GM19324 (cell line): ENCODE measurements at regions not wholly inside any gene's neighbourhood (a gene's known extent, or its start where the extent isn't known, plus 50 kb on each side); places are given as distances from the start of the nearest gene placed in this dataset.
"Not testable (repeated sequence)": the region's sequence is repeated elsewhere in the genome, so short reads cannot be mapped to it uniquely, and the experiment has no call there.

ENCODE experiments used
- ATAC-seq: cut with Tn5 transposase; IDR thresholded peaks from one replicate; pipeline ENCODE4 v1.9.1; 2021; ENCODE audit warnings: mild to moderate bottlenecking, moderate library complexity; ENCODE audit not compliant: unreplicated experiment, low FRiP score

DNA sequence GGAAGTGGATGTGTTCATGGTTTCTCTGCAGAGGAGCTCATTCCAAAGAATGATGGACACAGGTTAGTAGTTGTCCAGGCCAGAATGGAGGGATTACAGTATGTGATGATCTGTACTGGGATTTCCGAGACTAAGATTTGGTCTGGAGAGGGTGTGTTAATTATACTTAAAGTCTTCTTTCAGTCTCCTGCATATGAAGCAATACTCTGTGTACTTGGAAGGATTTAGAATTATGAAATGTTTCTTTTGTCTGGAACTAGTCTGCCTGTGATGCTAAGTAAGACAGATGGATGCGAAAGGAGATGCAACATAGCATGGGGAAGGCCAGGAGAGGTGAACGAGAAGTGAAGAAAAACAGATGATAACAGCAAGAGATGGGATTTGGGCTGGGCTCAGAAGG, 305.1 kb upstream of the LYZL1 start:
- no peak for ATAC-seq

DNA sequence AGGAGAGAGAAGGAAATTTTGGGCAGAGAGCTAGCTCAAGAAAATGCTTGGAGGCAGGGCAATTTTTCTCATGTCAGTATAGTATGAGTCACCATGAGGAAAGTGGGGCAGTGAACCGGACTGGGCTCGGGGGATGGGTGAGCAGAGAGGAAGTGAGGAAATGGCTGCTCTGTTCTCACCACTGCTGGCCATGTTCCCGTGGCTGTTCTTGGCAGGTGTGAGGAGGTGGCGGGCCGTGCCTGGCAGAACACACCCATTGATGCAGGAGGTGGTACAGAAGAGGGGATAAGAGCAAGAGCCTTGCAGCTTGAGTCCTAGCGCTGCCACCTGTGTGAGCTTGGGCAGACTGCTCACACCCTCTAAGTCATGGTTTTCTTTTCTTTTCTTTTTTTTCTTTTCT, 304.4 kb upstream of the LYZL1 start:
- ATAC-seq = peak; percentile 76

DNA sequence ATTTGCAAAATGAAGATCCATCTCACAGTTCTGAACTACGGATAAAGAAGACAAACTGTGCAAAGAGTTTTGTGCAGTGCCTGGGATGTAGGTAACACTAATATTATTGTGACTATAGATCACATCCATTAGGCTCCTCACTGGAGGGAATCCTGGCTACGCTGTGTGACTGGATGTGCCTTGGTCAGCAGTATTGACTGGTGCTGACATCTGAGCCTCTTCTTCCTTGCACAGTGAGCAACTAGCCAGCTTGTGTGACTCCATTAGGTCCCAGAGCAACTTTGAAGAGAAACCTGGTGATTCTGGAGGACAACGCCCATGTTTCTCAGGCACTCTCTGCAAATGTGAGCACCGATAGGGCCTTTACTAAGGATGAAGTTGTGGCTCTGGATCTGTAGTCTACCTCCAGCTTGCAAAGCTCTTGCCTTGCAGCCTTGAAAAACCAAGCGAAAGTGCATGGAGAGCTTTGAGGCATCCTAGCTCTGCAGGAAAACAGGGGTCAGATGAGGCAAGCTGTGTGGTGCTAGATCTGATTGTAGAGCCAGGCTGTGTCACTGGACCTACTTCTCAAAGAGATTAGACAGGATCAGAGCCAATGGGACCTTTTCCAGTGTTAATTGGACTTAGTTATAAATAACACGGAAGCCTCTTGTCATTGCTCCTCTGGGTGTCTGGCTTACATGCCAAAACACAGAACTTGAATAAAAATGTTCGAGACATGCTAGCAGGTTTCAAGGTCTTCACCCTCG, 303.6 kb upstream of the LYZL1 start:
- ATAC-seq = no peak

DNA sequence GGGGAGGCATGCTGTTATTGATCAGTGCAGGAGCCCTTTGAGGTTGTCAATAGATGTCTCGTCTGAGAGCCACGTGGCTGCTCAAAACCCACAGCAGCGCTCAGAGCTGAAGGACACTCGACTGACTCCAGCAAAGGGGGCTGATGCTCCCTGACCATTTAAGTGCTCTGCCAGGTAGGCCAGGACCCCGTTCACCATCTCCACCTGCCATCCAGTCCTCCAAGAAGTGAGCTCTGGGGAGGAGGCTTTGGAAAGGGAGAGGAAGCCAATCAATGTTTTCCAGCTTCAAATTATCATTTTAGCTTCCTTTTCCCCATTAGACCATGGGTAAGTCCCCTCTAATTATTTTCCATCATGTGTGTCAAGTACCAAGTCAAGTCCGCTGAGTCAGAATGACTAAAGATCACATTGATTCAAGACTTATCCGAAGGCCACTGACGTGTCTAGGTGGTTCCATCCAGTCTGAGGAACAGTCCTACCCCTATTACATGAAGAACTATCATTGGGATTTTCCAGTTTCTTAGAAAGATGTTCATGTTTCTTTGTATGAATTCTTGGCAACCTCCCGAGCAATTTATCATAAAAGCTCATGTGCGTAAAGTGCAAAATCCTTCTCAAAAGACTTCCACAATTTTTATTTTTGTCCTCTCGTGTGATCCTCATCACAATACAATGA, 302.6 kb upstream of the LYZL1 start:
- no peak for ATAC-seq

DNA sequence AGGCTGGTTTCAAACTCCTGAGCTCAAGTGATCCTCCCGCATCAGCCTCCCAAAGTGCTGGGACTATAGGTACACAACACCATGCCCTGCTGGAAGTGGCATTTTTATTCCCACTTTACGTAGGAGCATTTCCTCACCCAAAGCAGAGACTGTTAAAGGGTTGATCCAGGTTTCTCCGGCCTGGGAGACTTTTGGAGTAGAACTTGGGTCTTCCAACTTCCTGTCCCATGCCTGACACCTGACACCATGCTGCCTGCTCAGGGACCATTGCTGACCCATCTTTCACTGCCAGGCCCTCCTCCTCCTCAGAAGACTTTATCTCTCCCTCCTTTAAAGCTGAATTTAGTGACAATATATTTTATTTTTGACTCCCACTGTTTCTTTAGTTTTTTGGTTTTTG, 302.0 kb upstream of the LYZL1 start:
- ATAC-seq = no peak

DNA sequence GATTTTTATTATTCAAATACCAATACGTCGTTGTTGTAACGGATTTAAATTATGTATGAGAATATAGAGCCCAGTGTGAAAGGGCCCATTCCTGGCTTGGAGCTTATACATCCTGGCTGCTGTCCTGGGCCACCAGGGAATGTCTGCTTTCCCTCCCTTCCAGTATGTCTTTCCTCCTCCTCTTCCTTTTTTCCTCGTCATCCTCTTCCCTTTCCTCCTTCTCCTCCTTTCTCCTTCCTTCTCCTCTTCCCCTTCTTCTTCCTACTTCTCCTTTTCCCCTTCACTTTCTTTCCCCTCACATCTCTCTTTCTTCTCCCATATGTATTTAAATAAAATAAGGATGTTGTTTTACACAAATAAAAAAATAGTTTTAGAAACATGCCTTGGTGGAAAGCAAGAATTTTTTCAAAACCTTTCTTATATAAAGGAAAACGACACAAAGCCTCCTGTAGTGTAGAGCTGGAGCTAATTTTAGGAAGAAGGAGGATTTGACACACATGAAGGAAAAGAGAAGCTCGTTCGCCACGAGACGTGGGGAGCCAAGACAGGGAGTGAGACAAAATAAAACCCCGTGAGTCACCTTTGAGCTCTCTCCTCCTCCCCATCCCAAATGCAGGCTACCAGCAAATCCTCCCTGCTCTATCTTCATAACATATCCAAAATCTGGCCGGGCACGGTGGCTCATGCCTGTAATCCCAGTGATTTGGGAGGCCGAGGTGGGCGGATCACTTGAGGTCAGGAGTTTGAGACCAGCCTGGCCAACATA, 301.1 kb upstream of the LYZL1 start:
- no peak for ATAC-seq

DNA sequence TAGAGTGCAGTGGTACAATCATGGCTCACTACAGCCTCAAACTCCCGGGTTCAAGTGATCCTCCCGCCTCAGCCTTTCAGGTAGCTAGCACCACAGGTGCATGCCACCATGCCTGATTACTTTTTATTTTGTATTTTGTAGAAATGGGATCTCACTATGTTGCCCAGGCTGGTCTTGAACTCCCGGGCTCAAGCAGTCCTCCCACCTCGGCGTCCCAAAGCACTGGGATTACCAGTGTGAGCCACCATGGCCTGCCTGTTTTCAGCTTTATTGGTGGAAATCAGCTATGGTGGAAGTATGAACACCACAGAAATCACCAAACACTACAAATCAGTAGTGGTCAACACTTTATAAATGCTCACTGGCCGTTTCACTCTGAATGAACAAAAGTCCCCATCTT, 299.9 kb upstream of the LYZL1 start:
- no peak for ATAC-seq

DNA sequence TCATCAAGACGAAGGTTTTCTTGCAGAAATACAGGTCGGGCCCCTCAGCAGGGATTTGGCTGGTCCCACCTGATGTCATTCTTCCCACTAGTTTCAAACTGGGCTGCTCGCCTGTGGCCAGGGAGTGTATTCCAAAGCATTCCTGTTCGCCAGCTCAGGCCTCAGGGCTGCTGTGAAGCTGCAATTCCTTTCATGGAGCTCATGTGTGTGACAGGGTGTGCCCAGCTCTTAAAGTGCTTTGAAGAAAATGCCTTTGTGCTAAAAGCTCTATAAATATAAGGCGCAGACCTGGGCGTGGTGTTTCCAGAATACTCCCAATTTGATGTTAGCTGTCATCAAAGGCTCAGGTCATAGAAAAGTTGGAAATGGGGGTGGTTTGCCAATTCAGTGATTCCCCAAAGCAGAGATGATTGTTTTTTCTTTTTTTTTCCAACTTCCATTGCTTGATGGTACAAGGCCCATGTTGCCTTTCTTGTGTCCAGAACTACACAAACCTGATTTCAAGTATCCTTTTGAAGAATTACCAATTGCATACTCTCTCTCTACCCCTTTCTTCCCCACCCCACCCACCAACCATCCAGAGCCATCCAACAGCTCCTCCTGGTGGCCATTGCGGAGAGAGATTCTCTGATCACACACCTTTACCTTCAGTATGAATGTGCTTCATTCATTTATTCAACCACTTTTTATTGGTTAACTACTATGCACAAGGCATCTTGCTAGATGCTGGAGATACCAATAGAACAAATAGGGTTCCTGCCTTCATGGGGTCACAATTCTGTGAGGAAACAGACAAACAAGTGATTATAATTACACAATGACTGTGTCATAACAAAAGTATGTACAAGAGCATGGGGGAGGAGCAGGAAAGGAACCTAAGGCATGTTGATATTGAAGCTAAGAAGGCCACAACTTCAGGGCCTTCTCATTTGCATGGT, 297.3 kb upstream of the LYZL1 start:
- ATAC-seq = no peak

DNA sequence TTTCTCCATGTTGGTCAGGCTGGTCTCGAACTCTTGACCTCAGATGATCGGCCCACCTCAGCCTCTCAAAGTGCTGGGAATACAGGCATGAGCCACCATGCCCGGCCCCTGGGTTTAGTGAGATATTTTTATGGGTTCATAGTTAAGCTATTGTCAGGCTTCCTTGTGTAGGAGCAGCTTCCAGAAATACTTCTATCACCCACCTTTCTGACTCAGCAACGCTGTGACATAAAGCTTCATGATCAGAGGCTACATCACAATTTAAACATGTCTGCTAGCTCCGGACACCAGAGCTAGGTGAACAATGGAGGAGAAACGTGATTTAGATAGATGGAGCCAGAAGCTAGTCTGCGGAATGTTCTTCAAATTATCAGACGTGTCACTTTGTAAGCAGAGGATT, 295.8 kb upstream of the LYZL1 start:
- no peak for ATAC-seq

DNA sequence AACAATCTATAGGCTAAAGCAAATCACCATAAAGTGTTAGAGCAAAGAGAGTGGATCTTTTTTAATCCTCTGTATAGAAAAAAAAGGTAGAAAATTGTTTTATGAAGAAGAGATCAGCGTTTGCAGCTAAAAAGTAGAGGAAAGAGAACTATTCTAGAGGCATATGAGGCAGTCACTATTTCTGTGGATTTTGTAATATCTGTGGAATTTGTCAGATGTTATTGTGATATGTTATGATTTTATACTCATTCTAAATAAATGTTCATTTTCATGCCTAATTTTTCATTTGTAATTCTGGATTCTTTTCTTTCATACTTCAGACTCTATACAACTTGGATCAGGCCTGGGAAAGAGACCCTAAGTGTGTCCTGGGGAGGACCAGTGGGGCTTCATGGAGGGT, 295.0 kb upstream of the LYZL1 start:
- no peak for ATAC-seq

DNA sequence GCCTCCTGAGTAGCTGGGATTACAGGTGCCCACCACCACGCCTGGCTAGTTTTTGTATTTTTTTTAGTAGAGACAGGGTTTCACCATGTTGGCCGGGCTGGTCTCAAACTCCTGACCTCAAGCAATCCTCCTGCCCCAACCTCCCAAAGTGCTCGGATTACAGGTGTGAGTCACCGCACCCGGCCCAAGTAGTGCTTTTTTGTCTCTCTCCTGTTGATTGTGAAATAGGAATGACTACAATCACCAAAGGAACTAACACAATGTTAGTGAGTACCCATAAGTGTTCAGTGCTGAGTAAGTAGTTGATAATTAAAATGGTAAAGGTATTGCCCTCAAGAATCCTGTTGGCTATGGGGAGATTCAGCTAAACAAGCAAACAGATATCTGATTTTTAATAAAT, 294.1 kb upstream of the LYZL1 start:
- ATAC-seq = not testable (repeated sequence)

DNA sequence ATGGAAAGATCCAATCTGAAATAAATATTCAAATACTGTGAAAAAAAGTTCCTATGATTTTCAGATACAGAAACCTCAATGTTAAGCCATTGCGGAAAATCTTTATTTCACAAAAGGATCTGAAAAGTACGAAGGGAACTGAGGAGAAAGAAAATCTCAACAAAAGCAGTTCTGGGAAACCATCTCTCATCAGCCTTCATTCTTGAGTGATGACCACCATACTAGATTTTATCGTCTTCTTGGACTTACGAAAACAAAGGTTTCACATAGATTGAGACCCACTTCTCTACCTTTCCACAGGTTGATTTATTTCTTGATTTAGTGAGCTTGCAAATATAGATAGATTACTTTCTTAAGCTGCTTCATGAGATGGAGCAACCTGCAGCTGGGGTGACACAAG, 293.4 kb upstream of the LYZL1 start:
- no peak for ATAC-seq

DNA sequence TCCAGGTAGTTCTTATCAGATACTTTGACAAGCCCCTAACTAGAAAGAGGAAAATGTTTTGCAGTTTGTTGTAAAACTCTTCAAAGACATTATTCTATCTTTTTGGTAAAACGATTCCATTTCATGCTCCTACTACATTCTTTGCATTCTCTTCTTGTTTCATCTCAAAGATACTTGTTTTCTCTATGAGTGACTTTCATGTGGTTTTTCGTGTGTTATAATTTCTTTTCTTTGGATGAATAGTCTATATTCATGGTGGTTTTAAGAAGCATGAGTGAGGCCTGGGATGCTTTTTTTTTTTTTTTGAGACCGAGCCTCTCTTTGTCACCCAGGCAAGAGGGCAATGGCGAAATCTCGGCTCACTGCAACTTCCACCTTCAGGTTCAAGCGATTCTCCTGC, 292.5 kb upstream of the LYZL1 start:
- ATAC-seq = no peak

DNA sequence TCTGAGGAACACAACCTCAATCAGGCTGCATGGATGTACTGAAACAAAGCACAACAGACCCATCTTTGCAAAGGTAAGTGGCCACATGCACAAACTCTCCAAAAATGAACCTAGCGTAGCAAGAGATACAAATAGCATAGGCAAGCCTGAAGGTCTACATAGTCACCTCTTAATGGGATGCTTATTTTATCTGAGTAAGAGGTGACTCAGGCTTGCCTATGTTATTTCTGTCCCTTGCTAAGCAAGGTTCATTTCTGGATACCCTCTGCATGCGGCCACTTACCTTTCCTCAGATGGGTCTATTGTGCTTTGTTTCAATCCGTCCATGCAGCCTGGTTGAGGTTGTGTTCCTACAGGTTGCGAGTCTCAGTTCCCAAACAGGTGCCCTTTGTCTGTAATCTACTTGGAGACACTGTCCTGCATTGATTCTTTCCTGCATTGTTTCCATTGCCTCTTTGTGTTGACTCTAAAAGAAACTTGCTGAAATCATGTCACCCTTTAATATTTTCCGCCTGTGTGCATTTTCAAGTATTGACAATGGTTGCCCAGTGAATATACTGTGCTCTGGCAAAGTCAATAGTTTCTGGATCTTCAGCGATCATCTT, 291.8 kb upstream of the LYZL1 start:
- ATAC-seq = no peak

DNA sequence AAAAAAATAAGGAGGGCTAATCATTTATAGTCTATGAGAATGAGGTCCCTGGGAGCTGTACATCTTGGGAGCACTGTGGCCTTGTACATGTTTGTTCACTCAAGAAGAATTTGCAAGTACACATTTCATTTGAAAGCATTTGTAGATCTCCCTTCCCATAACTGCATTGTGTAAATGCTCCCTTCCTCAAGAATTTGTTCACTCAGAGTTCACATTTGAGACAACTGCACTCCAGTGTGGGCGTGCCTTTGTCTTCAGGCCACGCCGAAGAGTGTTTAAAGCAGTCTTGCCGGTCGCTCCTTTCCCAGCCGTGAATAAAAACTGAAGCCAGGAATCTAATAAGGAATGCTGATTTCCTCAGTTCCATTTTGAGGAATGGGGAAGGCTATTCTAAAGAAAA, 291.1 kb upstream of the LYZL1 start:
- no peak for ATAC-seq

DNA sequence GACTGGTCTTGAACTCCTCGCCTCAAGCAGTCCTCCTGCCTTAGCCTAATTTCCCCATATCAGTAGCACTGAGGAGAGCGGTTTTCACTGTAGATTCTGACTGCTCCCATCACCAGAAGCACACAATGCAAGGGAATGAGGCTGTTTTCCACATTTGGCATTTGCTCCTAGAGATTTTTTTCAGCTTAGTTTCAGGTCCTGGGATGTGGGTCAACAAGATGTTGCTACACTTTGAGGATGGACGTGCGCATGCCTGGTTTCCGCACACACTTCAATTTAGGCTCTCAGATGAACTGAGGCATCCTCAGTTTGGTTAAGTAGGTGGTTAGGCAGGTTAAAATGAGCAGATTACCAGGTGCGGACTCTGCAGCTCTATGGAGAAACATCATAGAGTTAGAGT, 287.1 kb upstream of the LYZL1 start:
- ATAC-seq = no peak

DNA sequence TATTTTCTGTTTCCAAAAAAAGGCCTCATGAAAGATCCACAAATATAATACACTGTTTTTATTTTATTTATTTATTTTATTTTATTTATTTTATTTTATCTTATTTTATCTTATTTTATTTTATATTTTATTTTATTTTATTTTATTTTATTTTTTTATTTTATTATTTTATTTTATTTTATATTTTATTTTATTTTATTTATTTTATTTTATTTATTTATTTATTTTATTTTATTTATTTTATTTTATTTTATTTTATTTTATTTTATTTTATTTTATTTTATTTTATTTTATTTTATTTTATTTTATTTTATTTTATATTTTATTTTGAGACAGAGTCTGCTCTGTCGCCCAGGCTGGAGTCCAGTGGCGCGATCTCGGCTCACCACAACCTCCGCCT, 285.9 kb upstream of the LYZL1 start:
- not testable (repeated sequence) for ATAC-seq

DNA sequence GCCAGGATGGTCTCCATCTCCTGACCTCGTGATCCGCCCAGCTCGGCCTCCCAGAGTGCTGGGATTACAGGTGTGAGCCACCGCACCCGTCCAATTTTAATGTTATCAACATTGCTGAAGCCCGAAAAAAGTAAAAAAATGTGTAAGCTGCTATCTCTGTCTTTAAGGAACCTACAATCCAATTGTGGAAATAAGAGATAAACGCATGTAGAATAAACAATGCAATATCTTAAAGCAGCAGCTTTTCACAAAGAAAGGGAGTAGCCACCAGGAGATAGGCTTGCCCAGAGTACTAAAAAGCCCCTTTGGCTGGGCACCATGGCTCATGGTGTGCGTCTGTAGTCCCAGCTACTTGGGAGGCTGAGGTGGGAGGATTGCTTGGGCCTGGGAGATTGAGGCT, 282.9 kb upstream of the LYZL1 start:
- ATAC-seq = no peak

DNA sequence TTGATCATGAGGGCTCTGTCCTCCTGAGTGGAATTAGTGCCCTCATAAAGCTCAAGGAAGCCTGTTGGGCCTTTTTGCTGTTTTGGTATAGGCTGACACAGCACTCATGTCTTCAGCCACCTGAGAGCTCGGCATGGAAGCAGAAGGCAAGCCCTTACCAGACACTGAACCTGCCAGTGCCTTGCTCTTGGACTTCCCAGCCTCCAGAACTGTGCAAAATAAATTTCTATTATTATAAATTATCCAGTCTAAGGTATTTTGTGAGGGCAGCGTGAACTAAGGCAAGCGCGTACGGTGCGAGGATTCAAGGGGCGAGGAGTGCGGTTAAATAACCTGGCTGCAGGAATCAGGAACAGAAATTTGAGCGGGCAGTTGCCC, 281.5 kb upstream of the LYZL1 start:
- no peak for ATAC-seq
